Ishikawa (cell line): ENCODE measurements at regions not wholly inside any gene's neighbourhood (a gene's known extent, or its start where the extent isn't known, plus 50 kb on each side); places are given as distances from the start of the nearest gene placed in this dataset.

ENCODE experiments used
- CEBPB ChIP-seq: IDR thresholded peaks from 2 replicates; pipeline ENCODE4 v1.6.1; 2012
- CREB1 ChIP-seq: IDR thresholded peaks from 2 replicates; pipeline ENCODE4 v1.6.1; 2012; ENCODE audit warnings: low read depth
- EGR1 ChIP-seq: IDR thresholded peaks from 2 replicates; pipeline ENCODE4 v1.6.1; 2012
- EP300 ChIP-seq: IDR thresholded peaks from 2 replicates; pipeline ENCODE4 v1.6.1; 2012; ENCODE audit warnings: borderline replicate concordance
- FOXM1 ChIP-seq: IDR thresholded peaks from 2 replicates; pipeline ENCODE4 v1.6.1; 2012; ENCODE audit warnings: low read depth, borderline replicate concordance
- MAX ChIP-seq: IDR thresholded peaks from 2 replicates; pipeline ENCODE4 v1.6.1; 2012
- NFIC ChIP-seq: IDR thresholded peaks from 2 replicates; pipeline ENCODE4 v1.6.1; 2012
- RAD21 ChIP-seq: IDR thresholded peaks from 2 replicates; pipeline ENCODE4 v1.6.1; 2012; ENCODE audit warnings: low read depth
- REST ChIP-seq: IDR thresholded peaks from 2 replicates; pipeline ENCODE4 v1.6.1; 2012; ENCODE audit warnings: low read depth, mild to moderate bottlenecking
- TAF1 ChIP-seq: IDR thresholded peaks from 2 replicates; pipeline ENCODE4 v1.6.1; 2012; ENCODE audit warnings: low read depth, mild to moderate bottlenecking
- TCF12 ChIP-seq: IDR thresholded peaks from 2 replicates; pipeline ENCODE4 v1.6.1; 2012; ENCODE audit warnings: low read depth
- TEAD4 ChIP-seq: IDR thresholded peaks from 2 replicates; pipeline ENCODE4 v1.6.1; 2012
- USF1 ChIP-seq: IDR thresholded peaks from 2 replicates; pipeline ENCODE4 v1.6.1; 2012
- YY1 ChIP-seq: IDR thresholded peaks from 2 replicates; pipeline ENCODE4 v1.6.1; 2012; ENCODE audit warnings: low read depth
- ZBTB7A ChIP-seq: IDR thresholded peaks from 2 replicates; pipeline ENCODE4 v1.6.1; 2012; ENCODE audit warnings: low read depth

GRCh38 chr11:127825183-127825582 lies 762.2 kb downstream of the ETS1 start:
- TF ChIP-seq NFIC (no peak), MAX (no peak), USF1 (no peak), EP300 (no peak), YY1 (no peak), TCF12 (no peak), TEAD4 (no peak), RAD21 (no peak), CREB1 (no peak), TAF1 (no peak), FOXM1 (no peak), REST (no peak), EGR1 (no peak), ZBTB7A (no peak)

GRCh38 chr11:127818625-127819024 lies 768.7 kb downstream of the ETS1 start:
- TF ChIP-seq EP300 (no peak), CEBPB (no peak), ZBTB7A (no peak), TEAD4 (no peak)

- TF ChIP-seq TCF12 (no peak), FOXM1 (no peak), CEBPB (no peak), TAF1 (no peak), USF1 (no peak), MAX (no peak), NFIC (no peak), ZBTB7A (no peak), TEAD4 (no peak), YY1 (no peak), CREB1 (no peak), EGR1 (no peak), REST (no peak)
Observed at GRCh38 chr11:127816962-127817361, 770.4 kb downstream of the ETS1 start.

GRCh38 chr11:127815331-127815730 lies 772.0 kb downstream of the ETS1 start:
- no peak for TF ChIP-seq NFIC
- no peak for TF ChIP-seq TEAD4
- no peak for TF ChIP-seq ZBTB7A

GRCh38 chr11:127806501-127806900 lies 780.9 kb downstream of the ETS1 start:
- TF ChIP-seq USF1 (no peak), RAD21 (no peak), EGR1 (no peak), TEAD4 (no peak), YY1 (no peak), FOXM1 (no peak)

GRCh38 chr11:127805771-127806170 lies 781.6 kb downstream of the ETS1 start:
- TF ChIP-seq TAF1 (no peak), YY1 (no peak), TEAD4 (no peak), FOXM1 (no peak), NFIC (no peak), ZBTB7A (no peak), REST (no peak)
